Trophoblast cell (in vitro differentiated cells and primary cell): ENCODE measurements at regions not wholly inside any gene's neighbourhood (a gene's known extent, or its start where the extent isn't known, plus 50 kb on each side); places are given as distances from the start of the nearest gene placed in this dataset.

Experiments used
- DNase-seq, 2 donors: peaks; one replicate each; pipeline ENCODE4 v3.0.0-alpha.2; 2016
- H2AFZ ChIP-seq: 2 replicates; pipeline ENCODE4 v1.6.1; 2013; ENCODE audit warnings: low read length, moderate library complexity, mild to moderate bottlenecking; ENCODE audit not compliant: insufficient read depth, poor library complexity
- H2AK5ac ChIP-seq: 2 replicates; pipeline ENCODE4 v1.6.1; 2013; ENCODE audit warnings: mild to moderate bottlenecking, low read length
- H2BK120ac ChIP-seq: 2 replicates; pipeline ENCODE4 v1.6.1; 2013; ENCODE audit warnings: low read length, mild to moderate bottlenecking, moderate library complexity; ENCODE audit not compliant: insufficient read depth, poor library complexity
- H2BK12ac ChIP-seq: 2 replicates; pipeline ENCODE4 v1.6.1; 2013; ENCODE audit warnings: mild to moderate bottlenecking, low read length, moderate library complexity
- H2BK5ac ChIP-seq: 2 replicates; pipeline ENCODE4 v1.6.1; 2013; ENCODE audit warnings: low read length, low read depth, moderate library complexity, mild to moderate bottlenecking; ENCODE audit not compliant: poor library complexity
- H3K14ac ChIP-seq: 2 replicates; pipeline ENCODE4 v1.6.1; 2013; ENCODE audit warnings: mild to moderate bottlenecking, low read length
- H3K18ac ChIP-seq: 2 replicates; pipeline ENCODE4 v1.6.1; 2013; ENCODE audit warnings: mild to moderate bottlenecking, low read length
- H3K23ac ChIP-seq: 2 replicates; pipeline ENCODE4 v1.6.1; 2013; ENCODE audit warnings: low read length
- H3K27ac ChIP-seq: 2 replicates; pipeline ENCODE4 v1.5.1; 2013; ENCODE audit warnings: low read depth, mild to moderate bottlenecking, inconsistent platforms, low read length, moderate library complexity
- H3K27me3 ChIP-seq: 2 replicates; pipeline ENCODE4 v1.6.1; 2013; ENCODE audit warnings: inconsistent platforms, mild to moderate bottlenecking, low read length, moderate library complexity; ENCODE audit not compliant: insufficient read depth
- H3K36me3 ChIP-seq, 2 experiments: 1 replicate in 1 of 2; 2 replicates in 1 of 2; pipeline ENCODE4 v1.6.1; 2013; ENCODE audit warnings: low read length in 2 of 2, mild to moderate bottlenecking in 2 of 2, moderate library complexity in 1 of 2; ENCODE audit not compliant: insufficient read depth in 2 of 2, control insufficient read depth in 1 of 2
- H3K4ac ChIP-seq: 2 replicates; pipeline ENCODE4 v1.6.1; 2013; ENCODE audit warnings: low read depth, mild to moderate bottlenecking, low read length, moderate library complexity
- H3K4me1 ChIP-seq, 2 experiments: 1 replicate in 1 of 2; 2 replicates in 1 of 2; pipeline ENCODE4 v1.6.1; 2013; ENCODE audit warnings: low read length in 2 of 2, mild to moderate bottlenecking in 2 of 2, moderate library complexity in 1 of 2; ENCODE audit not compliant: insufficient read depth in 2 of 2, control insufficient read depth in 1 of 2
- H3K4me2 ChIP-seq: 2 replicates; pipeline ENCODE4 v1.6.1; 2013; ENCODE audit warnings: inconsistent platforms, mild to moderate bottlenecking, low read length, moderate library complexity
- H3K4me3 ChIP-seq: 2 replicates; pipeline ENCODE4 v1.5.1; 2013; ENCODE audit warnings: mild to moderate bottlenecking, low read depth, low read length, inconsistent platforms
- H3K79me1 ChIP-seq: one replicate; pipeline ENCODE4 v1.6.1; 2013; ENCODE audit warnings: low read length
- H3K79me2 ChIP-seq: 2 replicates; pipeline ENCODE4 v1.6.1; 2013; ENCODE audit warnings: low read length, mild to moderate bottlenecking; ENCODE audit not compliant: control insufficient read depth, insufficient read depth, poor library complexity
- H3K9ac ChIP-seq: 2 replicates; pipeline ENCODE4 v1.6.1; 2013; ENCODE audit warnings: mild to moderate bottlenecking, low read length
- H3K9me3 ChIP-seq: 2 replicates; pipeline ENCODE4 v1.6.1; 2013; ENCODE audit warnings: low read depth, mild to moderate bottlenecking, control low read depth, inconsistent platforms, low read length; ENCODE audit not compliant: insufficient read depth
- H4K12ac ChIP-seq: 2 replicates; pipeline ENCODE4 v1.6.1; 2013; ENCODE audit warnings: low read depth, mild to moderate bottlenecking, low read length, moderate library complexity
- H4K8ac ChIP-seq: 2 replicates; pipeline ENCODE4 v1.6.1; 2013; ENCODE audit warnings: low read depth, mild to moderate bottlenecking, low read length, moderate library complexity
- H4K91ac ChIP-seq: one replicate; pipeline ENCODE4 v1.6.1; 2013; ENCODE audit warnings: low read depth, mild to moderate bottlenecking, low read length, moderate library complexity
- WGBS: extraction: QIAGEN DNeasy Blood & Tissue Kit; methylation state at CpG from one replicate; pipeline ENCODE4 v1.1.7; 2013; ENCODE audit warnings: missing lambda C conversion rate; ENCODE audit not compliant: insufficient read length, insufficient coverage; ENCODE audit errors: extremely low coverage; 5-methylcytosine and 5-hydroxymethylcytosine counted together

DNA sequence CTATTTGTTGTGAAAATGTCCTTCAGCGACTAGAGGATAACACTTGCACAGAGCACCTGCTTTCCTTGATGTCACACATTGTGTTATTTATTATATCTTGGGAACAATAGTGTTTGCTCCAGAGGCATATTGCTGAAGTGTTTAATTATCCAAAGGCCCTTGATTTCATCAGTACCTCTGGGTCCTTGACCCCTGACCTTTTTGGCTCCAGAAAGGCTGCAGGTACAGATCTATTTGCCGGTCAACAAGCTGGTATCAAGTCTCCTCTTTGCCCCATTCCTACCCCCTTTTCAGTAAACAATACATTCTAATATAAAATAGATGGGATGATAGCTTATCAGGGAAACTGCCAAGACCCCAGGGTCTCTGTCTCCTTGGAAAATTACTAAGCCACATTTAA, 206.8 kb downstream of the DACT1 start:
- Histone ChIP-seq H4K8ac (no peak overlapping the region), H3K27me3 (no peaks in the 10 kb centered on the region), H4K12ac (no peak overlapping the region), H3K9ac (no peak overlapping the region), H3K4ac (no peak overlapping the region), H3K79me2 (no peaks in the 10 kb centered on the region), H3K4me1 (peaks cover 3 to 4% of the 10 kb centered on the region in 2 experiments), H2AK5ac (no peak overlapping the region), H4K91ac (no peak overlapping the region), H2AFZ (no peak overlapping the region), H3K4me3 (no peak overlapping the region), H3K18ac (no peak overlapping the region), H3K27ac (no peak overlapping the region), H2BK120ac (no peak overlapping the region), H3K36me3 (no peaks in the 10 kb centered on the region), H3K14ac (no peak overlapping the region), H2BK5ac (no peak overlapping the region), H3K9me3 (no peaks in the 10 kb centered on the region), H3K23ac (no peak overlapping the region), H3K4me2 (no peak overlapping the region), H3K79me1 (peaks cover 2% of the 10 kb centered on the region), H2BK12ac (no peak overlapping the region)
- no peak for DNase-seq
- no CpG with 5 or more reads among the region's 2 CpGs for WGBS

DNA sequence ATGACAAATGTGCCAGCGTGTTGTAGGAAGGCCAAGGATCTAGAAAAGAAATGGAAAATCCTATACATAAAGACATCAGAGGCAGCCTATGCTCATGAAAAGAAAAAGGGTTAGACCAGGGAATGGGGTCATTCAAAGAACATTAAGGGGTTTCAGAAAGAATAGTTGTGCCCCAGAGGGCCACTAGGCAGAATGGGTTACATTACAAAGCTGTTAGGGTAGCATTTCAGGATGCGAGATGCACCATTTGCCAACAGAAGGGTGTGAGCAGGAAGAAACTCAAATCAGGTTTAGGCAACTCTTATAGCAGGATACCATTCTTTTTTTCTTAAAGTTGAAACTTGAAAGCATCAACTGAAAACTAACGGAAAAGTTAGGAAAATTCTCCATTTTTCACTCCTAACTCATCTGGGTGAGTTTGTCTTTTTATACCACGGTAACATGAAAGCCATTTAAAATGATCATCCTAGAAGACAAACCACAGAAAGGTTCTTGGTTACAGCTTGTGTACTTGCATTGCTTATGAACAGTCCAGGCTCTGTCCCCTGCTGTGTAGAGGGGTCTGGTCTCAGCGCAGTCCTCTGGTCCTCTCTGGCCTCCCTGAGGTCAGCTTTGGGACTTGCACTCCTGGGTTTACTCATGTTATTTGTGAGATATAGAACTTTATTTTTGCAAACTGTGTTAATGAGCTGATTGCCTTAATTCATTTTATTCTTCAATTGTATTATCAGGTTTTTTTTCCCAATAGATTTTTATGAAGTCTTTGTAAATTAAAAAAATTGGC, 209.1 kb downstream of the DACT1 start:
- Histone ChIP-seq H3K36me3 (no peaks in the 10 kb centered on the region), H3K79me1 (peaks cover 2% of the 10 kb centered on the region), H3K9ac (no peak overlapping the region), H3K4me3 (no peak overlapping the region), H3K18ac (no peak overlapping the region), H2BK120ac (no peak overlapping the region), H2BK5ac (no peak overlapping the region), H2AFZ (no peak overlapping the region), H4K8ac (no peak overlapping the region), H2BK12ac (peak overlapping the region; percentile 80), H3K14ac (no peak overlapping the region), H3K9me3 (no peaks in the 10 kb centered on the region), H3K4ac (no peak overlapping the region), H4K91ac (no peak overlapping the region), H4K12ac (no peak overlapping the region), H3K27me3 (no peaks in the 10 kb centered on the region), H2AK5ac (no peak overlapping the region), H3K23ac (no peak overlapping the region), H3K27ac (no peak overlapping the region), H3K4me1 (peaks cover 3 to 4% of the 10 kb centered on the region in 2 experiments), H3K79me2 (no peaks in the 10 kb centered on the region), H3K4me2 (no peak overlapping the region)
- no peak for DNase-seq
- WGBS: no CpG with 5 or more reads among the region's 5 CpGs

DNA sequence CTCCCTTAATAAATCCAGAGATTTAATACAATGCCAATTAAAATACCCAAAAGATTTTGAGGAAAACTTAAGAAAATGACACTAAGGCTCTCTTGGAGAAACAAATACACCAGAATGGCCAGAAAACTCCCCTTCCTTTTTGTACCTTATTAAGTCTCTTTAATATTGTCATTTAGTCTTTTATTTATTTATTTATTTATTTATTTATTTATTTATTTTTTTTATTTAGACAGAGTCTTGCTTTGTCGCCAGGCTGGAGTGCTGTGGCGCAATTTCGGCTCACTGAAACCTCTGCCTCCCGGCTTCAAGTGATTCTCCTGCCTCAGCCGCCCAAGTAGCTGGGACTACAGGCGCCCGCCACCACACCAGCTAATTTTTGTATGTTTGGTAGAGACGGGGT, 210.6 kb downstream of the DACT1 start:
- Histone ChIP-seq H3K23ac (no peak overlapping the region), H2BK120ac (no peak overlapping the region), H3K4me2 (no peak overlapping the region), H4K8ac (no peak overlapping the region), H3K27me3 (no peaks in the 10 kb centered on the region), H3K9ac (no peak overlapping the region), H3K79me1 (peaks cover 2% of the 10 kb centered on the region), H2AK5ac (no peak overlapping the region), H3K27ac (no peak overlapping the region), H4K91ac (no peak overlapping the region), H3K9me3 (no peaks in the 10 kb centered on the region), H4K12ac (no peak overlapping the region), H2AFZ (no peak overlapping the region), H2BK5ac (no peak overlapping the region), H3K36me3 (no peaks in the 10 kb centered on the region), H3K4me3 (no peak overlapping the region), H3K79me2 (no peaks in the 10 kb centered on the region), H2BK12ac (no peak overlapping the region), H3K14ac (no peak overlapping the region), H3K4ac (no peak overlapping the region), H3K4me1 (peaks cover 3 to 4% of the 10 kb centered on the region in 2 experiments), H3K18ac (no peak overlapping the region)
- WGBS: no CpG with 5 or more reads among the region's 8 CpGs
- DNase-seq: no peak

DNA sequence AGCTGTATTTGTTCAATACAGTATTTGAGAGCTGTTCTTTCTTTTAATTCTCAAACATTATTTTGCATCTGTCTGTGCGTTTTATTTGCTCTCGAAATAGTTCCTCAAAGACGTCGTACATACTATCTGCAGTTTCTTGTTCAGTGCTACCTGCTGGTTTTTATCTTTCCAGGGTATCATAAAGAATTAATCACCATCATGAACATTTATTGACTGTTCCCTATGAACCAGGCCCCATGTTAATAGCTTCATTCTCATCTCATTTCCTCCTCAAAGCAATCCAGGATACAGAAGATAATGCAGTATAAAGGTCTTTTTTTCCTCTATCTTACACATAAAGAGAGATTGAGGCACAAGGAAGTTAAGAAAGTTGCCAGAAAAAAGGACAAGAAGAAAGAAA, 211.8 kb downstream of the DACT1 start:
- H4K91ac ChIP-seq: no peak overlapping the region
- no peak overlapping the region for H3K14ac ChIP-seq
- H3K27ac ChIP-seq: no peak overlapping the region
- H3K4me1 ChIP-seq: peaks cover 3 to 4% of the 10 kb centered on the region in 2 experiments
- WGBS: no CpG with 5 or more reads among the region's 4 CpGs
- no peak overlapping the region for H2BK5ac ChIP-seq
- H3K36me3 ChIP-seq: no peaks in the 10 kb centered on the region
- H4K8ac ChIP-seq: no peak overlapping the region
- no peaks in the 10 kb centered on the region for H3K27me3 ChIP-seq
- no peak overlapping the region for H3K23ac ChIP-seq
- peaks cover 2% of the 10 kb centered on the region for H3K79me1 ChIP-seq
- no peaks in the 10 kb centered on the region for H3K79me2 ChIP-seq
- H3K9me3 ChIP-seq: no peaks in the 10 kb centered on the region
- DNase-seq: no peak
- H3K18ac ChIP-seq: no peak overlapping the region
- no peak overlapping the region for H3K4me2 ChIP-seq
- no peak overlapping the region for H2AK5ac ChIP-seq
- H3K9ac ChIP-seq: no peak overlapping the region
- H3K4me3 ChIP-seq: no peak overlapping the region
- no peak overlapping the region for H2AFZ ChIP-seq
- no peak overlapping the region for H2BK12ac ChIP-seq
- H2BK120ac ChIP-seq: no peak overlapping the region
- H4K12ac ChIP-seq: no peak overlapping the region
- no peak overlapping the region for H3K4ac ChIP-seq
